Activated CD4-positive, alpha-beta T cell treated with anti-CD3 and anti-CD28 coated beads, Interleukin-2, amount 10 ng/mL, durations not matched to agents 7 days and 5 days (primary cell): ENCODE measurements at regions not wholly inside any gene's neighbourhood (a gene's known extent, or its start where the extent isn't known, plus 50 kb on each side); places are given as distances from the start of the nearest gene placed in this dataset.
"Not testable (repeated sequence)": the region's sequence is repeated elsewhere in the genome, so short reads cannot be mapped to it uniquely, and the experiment has no call there.

ENCODE experiments used
- CTCF ChIA-PET: fragments of 350-600 bp; sonication (Branson Sonifier 250); formaldehyde crosslinking; loops from one replicate; lab custom pipeline; 2021; ENCODE audit warnings: antibody characterized with exemption; lab: Charles Lee
- POLR2A ChIA-PET: fragments of 350-600 bp; sonication (Branson Sonifier 250); formaldehyde crosslinking; loops from one replicate; lab custom pipeline; 2021; ENCODE audit warnings: antibody characterized with exemption; lab: Charles Lee
- DNase-seq: peaks from one replicate; pipeline ENCODE4 v3.0.0-alpha.2; 2020
- H3K27ac Mint-ChIP-seq: one replicate; pipeline ENCODE4 v1.8.0; 2021; ENCODE audit warnings: mild to moderate bottlenecking, moderate library complexity, mixed read lengths
- H3K27me3 Mint-ChIP-seq: one replicate; pipeline ENCODE4 v1.8.0; 2021; ENCODE audit warnings: mixed read lengths
- H3K36me3 Mint-ChIP-seq: one replicate; pipeline ENCODE4 v1.8.0; 2021; ENCODE audit warnings: low read depth, mixed read lengths
- H3K4me1 Mint-ChIP-seq: one replicate; pipeline ENCODE4 v1.8.0; 2021; ENCODE audit warnings: mixed read lengths
- H3K4me3 Mint-ChIP-seq: one replicate; pipeline ENCODE4 v1.8.0; 2021; ENCODE audit warnings: mild to moderate bottlenecking, moderate library complexity, mixed read lengths
- H3K9me3 Mint-ChIP-seq: one replicate; pipeline ENCODE4 v1.8.0; 2021; ENCODE audit warnings: mixed read lengths

DNA sequence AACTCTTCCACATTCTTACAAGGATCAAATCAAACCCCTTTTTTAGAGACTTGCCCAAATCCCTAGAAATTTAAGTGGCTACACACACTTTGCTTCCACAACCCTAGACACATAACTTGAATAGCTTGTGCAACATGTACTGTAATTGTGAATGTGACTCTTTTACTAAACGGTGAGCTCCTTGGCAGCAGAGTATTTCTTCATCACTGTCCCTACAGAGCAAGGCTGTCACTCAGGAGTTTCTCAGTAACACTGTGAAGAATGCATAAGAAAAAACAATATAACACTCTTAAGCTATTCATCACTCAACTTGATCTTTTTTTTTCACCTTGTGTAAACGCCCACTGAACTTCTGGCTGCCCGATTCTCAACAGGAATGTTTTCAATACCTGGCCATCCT lies 53.8 kb upstream of the ADAMTS18 start:
- CTCF ChIA-PET: no interaction called here

DNA sequence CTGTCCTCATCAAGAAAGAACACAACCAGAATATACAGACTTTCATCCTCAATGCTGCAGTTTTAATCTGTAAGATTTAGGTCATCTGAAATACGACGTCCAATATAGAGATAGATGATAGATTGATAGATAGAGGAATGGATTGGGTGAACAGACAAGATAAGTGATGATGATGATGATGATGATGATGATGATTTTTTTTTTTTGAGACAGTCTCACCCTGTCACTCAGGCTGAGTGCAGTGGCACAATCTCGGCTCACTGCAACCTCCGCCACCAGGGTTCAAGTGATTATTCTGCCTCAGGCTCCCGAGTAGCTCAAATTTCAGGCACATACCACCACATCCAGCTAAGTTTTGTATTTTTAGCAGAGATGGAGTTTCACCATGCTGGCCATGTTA lies 56.3 kb upstream of the ADAMTS18 start:
- ChIA-PET CTCF (no interaction called here), POLR2A (no interaction called here)
- no peak for DNase-seq
- H3K27me3 Mint-ChIP-seq: no peaks in the 10 kb centered on the region
- no peaks in the 10 kb centered on the region for H3K9me3 Mint-ChIP-seq
- no peak overlapping the region for H3K27ac Mint-ChIP-seq
- H3K4me1 Mint-ChIP-seq: no peaks in the 10 kb centered on the region
- H3K36me3 Mint-ChIP-seq: no peaks in the 10 kb centered on the region
- no peak overlapping the region for H3K4me3 Mint-ChIP-seq

More for the DNA sequence above, 53.8 kb upstream of the ADAMTS18 start:
- POLR2A ChIA-PET: interaction anchor here (0.5 kb wide), 1 partner anchor 1969 kb away, joined by 3 read pairs; no protein-coding TSS in a partner anchor
- Mint-ChIP-seq H3K36me3 (no peaks in the 10 kb centered on the region), H3K4me3 (no peak overlapping the region), H3K27me3 (peaks cover 2% of the 10 kb centered on the region), H3K9me3 (no peaks in the 10 kb centered on the region), H3K4me1 (no peaks in the 10 kb centered on the region), H3K27ac (no peak overlapping the region)
- no peak for DNase-seq

DNA sequence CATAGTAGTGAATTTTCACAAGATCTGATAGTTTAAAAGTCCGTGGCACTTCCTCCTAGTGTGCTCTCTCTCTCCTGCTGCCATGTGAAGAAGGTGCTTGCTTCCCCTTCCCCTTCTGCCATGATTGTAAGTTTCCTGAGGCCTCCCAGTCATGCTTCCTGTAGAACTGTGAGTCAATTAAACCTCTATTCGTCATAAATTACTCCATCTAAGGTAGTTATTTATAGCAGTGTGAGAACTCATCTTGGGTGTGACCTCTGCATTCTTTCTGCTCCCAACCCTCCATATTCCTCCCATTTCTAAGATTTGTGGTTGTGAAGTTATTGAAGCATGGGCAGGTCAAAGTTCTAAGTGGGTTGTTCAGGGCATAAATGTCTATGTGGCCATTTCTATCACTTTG lies 62.1 kb upstream of the ADAMTS18 start:
- POLR2A ChIA-PET: no interaction called here
- Mint-ChIP-seq H3K4me3 (no peak overlapping the region), H3K27ac (no peak overlapping the region), H3K27me3 (no peaks in the 10 kb centered on the region), H3K4me1 (no peaks in the 10 kb centered on the region), H3K9me3 (no peaks in the 10 kb centered on the region), H3K36me3 (no peaks in the 10 kb centered on the region)
- CTCF ChIA-PET: no interaction called here
- DNase-seq: no peak

DNA sequence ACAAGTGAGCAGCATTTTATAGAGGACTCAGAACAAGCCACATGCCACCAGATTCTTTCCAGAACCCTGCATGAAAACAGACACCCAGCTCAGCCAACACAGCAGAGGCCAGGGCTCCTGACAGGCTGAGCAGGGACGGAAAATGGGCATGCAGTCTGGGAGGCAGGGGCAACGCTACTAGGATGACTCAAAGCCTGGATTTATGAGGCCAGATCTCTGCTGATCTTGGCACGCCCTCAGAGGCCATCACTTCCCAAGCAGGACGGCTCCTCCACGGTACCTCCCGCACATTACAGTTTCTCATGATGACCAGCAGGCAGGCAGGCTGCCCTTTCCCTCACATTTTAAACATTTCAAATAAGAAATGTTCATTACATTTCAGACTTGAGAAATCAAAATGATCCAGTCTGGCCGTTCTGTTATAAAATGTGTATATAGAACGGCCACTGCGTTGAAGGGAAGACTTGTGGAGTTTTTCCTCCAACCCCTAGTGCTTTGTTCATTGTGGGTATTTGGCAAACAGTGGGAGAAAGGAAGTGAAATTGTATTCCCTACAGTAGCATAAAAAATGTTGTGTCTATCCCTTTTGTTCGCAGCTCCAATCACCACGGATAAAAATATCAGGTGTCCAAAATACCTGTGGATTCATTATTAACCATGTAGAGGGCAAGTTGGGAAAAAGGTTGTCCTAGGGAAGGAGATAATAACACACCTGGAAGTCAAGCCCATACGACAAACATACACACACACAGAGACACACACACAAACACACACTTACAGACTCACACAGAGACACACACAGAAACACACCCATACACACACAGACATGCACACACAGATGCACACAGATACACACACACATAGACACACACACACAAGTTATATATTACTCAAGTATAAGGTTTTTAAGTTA lies 64.8 kb upstream of the ADAMTS18 start:
- no peaks in the 10 kb centered on the region for H3K9me3 Mint-ChIP-seq

DNA sequence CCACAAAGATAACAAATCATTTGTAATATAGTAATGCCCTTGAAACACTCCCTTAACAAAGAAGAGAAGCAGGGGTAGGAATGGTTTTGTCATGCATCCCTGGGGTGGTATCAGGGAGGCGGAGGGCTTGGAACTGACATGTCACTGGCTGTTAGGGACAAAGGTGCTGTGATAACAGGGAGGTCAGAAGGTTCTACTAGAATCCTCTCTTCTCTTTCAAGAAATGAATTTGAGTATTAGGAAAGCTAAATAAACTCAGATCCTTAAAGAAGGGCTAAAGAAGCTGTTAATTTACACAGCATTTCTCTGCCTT lies 65.4 kb upstream of the ADAMTS18 start:
- H3K9me3 Mint-ChIP-seq: no peaks in the 10 kb centered on the region
- no peak overlapping the region for H3K27ac Mint-ChIP-seq
- H3K36me3 Mint-ChIP-seq: no peaks in the 10 kb centered on the region
- DNase-seq: no peak
- H3K27me3 Mint-ChIP-seq: no peaks in the 10 kb centered on the region
- H3K4me1 Mint-ChIP-seq: no peaks in the 10 kb centered on the region
- POLR2A ChIA-PET: no interaction called here
- CTCF ChIA-PET: no interaction called here
- H3K4me3 Mint-ChIP-seq: no peak overlapping the region

More for the DNA sequence above, 64.8 kb upstream of the ADAMTS18 start:
- Mint-ChIP-seq H3K27ac (no peak overlapping the region), H3K4me3 (no peak overlapping the region), H3K4me1 (no peaks in the 10 kb centered on the region), H3K36me3 (no peaks in the 10 kb centered on the region), H3K27me3 (no peaks in the 10 kb centered on the region)
- no peak for DNase-seq
- POLR2A ChIA-PET: no interaction called here
- CTCF ChIA-PET: no interaction called here

DNA sequence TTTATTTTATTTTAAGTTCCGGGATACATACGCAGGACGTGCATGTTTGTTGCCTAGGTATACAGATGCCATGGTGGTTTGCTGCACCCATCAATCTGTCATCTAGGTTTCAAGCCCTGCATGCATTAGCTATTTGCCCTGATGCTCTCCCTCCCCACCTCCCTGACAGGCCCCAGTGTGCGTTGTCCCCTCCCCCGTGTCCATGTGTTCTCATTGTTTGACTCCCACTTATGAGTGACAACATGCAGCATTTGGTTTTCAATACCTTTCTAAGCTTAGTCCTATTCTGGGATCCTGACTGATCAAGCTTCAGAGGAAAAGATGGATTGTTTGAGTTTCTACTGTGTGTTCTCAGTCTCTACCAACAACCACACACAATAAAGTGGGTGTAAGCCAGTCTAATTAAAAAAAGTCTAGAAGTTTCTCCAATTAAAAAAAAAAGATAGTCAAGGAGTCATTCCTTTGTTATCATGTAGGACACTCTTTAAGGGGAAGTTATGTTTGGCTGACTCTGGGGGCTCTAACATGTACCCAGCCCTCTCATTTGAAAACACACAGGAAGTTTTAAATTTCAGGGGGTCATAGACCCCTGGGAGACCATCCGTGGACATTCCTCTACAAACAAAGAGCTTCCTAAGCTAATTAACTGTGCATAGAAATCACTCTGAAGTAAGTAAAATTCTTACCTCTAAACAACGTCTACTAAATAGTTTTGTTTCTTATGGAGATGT lies 66.3 kb upstream of the ADAMTS18 start:
- no peaks in the 10 kb centered on the region for H3K4me1 Mint-ChIP-seq
- POLR2A ChIA-PET: no interaction called here
- no peaks in the 10 kb centered on the region for H3K9me3 Mint-ChIP-seq
- H3K4me3 Mint-ChIP-seq: no peak overlapping the region
- H3K36me3 Mint-ChIP-seq: no peaks in the 10 kb centered on the region
- CTCF ChIA-PET: interaction anchor here (1.2 kb wide), 1 partner anchor 9 kb away, joined by 3 read pairs; no protein-coding TSS in a partner anchor
- no peaks in the 10 kb centered on the region for H3K27me3 Mint-ChIP-seq
- H3K27ac Mint-ChIP-seq: no peak overlapping the region
- no peak for DNase-seq

DNA sequence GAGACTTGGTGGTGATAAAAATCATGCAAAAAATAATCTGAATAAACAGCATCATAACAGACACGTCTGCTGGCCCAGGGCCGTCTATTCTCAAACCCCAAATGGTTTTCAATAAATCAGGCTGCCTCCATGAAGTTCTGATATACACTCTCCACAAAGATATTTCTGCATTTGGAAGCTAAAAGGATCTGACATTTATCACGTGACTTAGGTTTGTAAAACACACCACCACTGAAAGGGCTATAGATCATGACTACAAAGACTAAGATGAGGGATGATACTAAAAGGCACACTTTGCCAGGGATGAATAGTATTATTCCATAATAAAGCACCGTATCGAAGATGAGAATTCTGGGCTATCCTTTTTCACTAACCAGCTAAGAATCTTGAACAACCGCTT lies 67.6 kb upstream of the ADAMTS18 start:
- Mint-ChIP-seq H3K27me3 (no peaks in the 10 kb centered on the region), H3K9me3 (no peaks in the 10 kb centered on the region), H3K4me1 (no peaks in the 10 kb centered on the region), H3K27ac (no peak overlapping the region), H3K4me3 (no peak overlapping the region), H3K36me3 (no peaks in the 10 kb centered on the region)
- CTCF ChIA-PET: interaction anchor here (1.2 kb wide), 1 partner anchor 8 kb away, joined by 3 read pairs; no protein-coding TSS in a partner anchor
- no peak for DNase-seq
- POLR2A ChIA-PET: no interaction called here

DNA sequence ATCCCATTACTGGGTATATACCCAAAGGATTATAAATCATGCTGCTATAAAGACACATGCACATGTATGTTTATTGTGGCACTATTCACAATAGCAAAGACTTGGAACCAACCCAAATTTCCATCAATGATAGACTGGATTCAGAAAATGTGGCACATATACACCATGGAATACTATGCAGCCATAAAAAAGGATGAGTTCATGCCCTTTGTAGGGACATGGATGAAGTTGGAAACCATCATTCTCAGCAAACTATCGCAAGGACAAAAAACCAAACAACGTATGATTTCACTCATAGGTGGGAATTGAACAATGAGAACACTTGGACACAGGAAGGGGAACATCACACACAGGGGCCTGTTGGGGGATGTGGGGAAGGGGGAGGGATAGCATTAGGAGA lies 71.7 kb upstream of the ADAMTS18 start:
- POLR2A ChIA-PET, H3K4me1 Mint-ChIP-seq, H3K27ac Mint-ChIP-seq, DNase-seq, H3K9me3 Mint-ChIP-seq, H3K27me3 Mint-ChIP-seq, H3K4me3 Mint-ChIP-seq, H3K36me3 Mint-ChIP-seq, CTCF ChIA-PET: not testable (repeated sequence)

DNA sequence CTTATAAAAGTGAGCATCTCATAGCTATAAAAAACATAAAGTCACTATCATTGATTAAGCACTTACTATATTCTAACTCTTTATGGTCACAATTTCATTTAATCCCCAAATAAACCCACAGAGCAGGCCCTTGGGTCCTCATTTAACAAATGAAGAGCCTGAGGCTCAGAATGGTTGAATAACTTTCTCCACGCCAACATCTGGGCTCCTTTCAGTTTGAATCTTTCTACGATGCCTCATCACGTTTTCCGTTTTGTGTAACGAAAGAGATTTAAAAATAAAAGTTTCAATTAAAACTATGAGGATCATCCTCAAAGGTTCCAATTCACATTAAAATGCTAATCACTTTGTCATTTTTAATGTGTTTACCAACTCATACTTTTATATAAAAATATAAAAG lies 74.2 kb upstream of the ADAMTS18 start:
- Mint-ChIP-seq H3K4me1 (no peaks in the 10 kb centered on the region), H3K9me3 (no peaks in the 10 kb centered on the region), H3K27ac (no peak overlapping the region), H3K27me3 (peaks cover 4% of the 10 kb centered on the region), H3K36me3 (no peaks in the 10 kb centered on the region), H3K4me3 (no peak overlapping the region)
- CTCF ChIA-PET: no interaction called here
- no peak for DNase-seq
- POLR2A ChIA-PET: no interaction called here

DNA sequence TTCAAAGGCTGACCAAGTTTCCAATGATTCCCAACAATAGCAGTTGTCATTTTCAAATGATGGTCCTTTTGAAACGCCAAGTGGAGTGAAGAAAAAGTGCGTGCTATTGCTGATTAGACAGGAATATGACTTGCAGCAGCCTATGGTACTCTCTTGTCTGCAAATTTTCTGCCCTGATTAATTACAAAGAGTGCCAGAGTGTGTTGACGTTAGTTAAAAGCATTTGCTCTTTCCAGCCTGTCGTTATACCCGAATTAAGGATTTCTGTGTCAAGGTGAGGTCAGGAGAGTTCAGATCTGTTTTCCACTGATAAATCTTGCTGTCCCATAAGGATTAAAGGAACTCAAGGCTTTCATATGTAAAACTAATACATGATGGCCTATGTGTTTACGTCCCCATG lies 75.0 kb upstream of the ADAMTS18 start:
- CTCF ChIA-PET: interaction anchor here (0.8 kb wide), 1 partner anchor 8 kb away, joined by 3 read pairs; no protein-coding TSS in a partner anchor

DNA sequence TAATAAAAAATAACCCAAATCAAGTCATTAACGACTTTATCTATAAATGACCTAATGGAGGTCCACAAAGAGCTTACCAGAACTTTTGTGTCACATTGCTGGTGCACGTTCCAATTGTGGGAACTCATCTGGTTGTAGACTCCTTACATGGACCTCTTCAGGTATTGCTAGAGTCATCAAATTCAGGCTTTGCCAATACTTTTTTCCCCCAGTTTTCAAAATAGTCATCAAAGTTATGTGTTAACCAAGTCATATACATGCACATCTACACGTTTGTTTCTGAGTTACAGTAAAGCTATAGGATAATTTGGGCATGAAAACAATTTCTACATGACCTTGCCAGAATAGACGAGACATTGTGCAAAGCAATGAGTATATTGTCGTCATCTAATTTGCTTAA lies 76.2 kb upstream of the ADAMTS18 start:
- peaks cover 7% of the 10 kb centered on the region for H3K27me3 Mint-ChIP-seq
- POLR2A ChIA-PET: no interaction called here
- no peak for DNase-seq

More for the DNA sequence above, 75.0 kb upstream of the ADAMTS18 start:
- Mint-ChIP-seq H3K4me3 (no peak overlapping the region), H3K27me3 (peaks cover 4% of the 10 kb centered on the region), H3K27ac (no peak overlapping the region), H3K36me3 (no peaks in the 10 kb centered on the region), H3K9me3 (no peaks in the 10 kb centered on the region), H3K4me1 (no peaks in the 10 kb centered on the region)
- DNase-seq: no peak
- POLR2A ChIA-PET: no interaction called here

DNA sequence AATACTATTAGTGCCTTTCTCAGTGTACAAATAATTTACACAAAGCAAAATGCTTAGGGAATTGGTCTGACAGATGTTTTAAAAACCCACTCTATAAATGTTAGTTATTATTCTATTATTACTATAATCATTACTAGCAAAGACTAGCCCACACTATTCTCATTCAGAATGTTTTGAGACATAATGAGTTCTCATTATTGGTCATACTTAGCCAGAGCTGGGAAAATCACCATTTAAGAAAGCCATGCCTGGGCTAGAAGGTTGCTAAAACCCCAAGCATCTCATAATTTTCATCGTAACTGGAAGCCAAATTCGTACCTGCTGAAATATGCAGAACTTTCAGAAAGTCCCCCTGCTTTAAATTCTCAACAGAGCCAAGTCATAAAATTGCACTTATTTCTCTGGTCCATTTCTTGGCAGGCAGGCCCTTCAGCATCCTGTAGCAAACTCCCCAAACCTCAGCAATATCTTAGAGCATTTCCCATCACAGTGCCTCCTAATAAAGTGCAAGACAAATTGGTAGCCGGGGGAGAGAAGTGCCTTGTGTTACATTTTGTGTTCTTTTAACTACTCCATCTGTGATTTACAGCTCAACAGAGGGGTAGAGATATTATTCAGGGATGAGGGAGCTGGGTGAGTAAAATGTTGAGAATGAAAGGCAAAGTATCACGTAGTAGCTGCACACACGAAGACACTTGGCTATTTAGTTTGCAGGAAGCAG lies 79.8 kb upstream of the ADAMTS18 start:
- DNase-seq: no peak
- CTCF ChIA-PET: no interaction called here
- Mint-ChIP-seq H3K36me3 (no peaks in the 10 kb centered on the region), H3K4me1 (no peaks in the 10 kb centered on the region), H3K27me3 (peaks cover 7% of the 10 kb centered on the region), H3K4me3 (no peak overlapping the region), H3K9me3 (no peaks in the 10 kb centered on the region), H3K27ac (no peak overlapping the region)
- POLR2A ChIA-PET: no interaction called here

More for the DNA sequence above, 76.2 kb upstream of the ADAMTS18 start:
- CTCF ChIA-PET: no interaction called here
- Mint-ChIP-seq H3K27ac (no peak overlapping the region), H3K4me3 (no peak overlapping the region), H3K36me3 (no peaks in the 10 kb centered on the region), H3K4me1 (no peaks in the 10 kb centered on the region), H3K9me3 (no peaks in the 10 kb centered on the region)

DNA sequence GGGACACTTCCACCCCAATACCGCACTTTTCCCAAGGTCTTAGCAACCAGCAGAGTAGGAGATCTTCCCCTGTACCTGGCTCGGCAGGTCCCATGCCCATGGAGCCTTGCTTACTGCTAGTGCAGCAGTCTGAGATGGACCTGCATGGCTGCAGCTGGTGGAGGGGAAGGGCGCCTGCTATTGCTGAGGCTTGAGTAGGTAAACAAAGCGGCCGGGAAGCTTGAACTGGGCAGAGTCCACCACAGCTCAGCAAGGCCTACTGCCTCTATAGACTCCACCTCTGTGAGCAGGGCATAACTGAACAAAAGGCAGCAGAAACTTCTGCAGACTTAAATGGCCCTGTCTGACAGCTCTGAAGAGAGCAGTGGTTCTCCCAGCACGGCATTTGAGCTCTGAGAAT lies 90.4 kb upstream of the ADAMTS18 start:
- H3K27me3 Mint-ChIP-seq, H3K36me3 Mint-ChIP-seq, CTCF ChIA-PET, POLR2A ChIA-PET, H3K4me1 Mint-ChIP-seq, DNase-seq, H3K4me3 Mint-ChIP-seq, H3K27ac Mint-ChIP-seq, H3K9me3 Mint-ChIP-seq: not testable (repeated sequence)
